ENCODE measurements at regions not wholly inside any gene's neighbourhood (a gene's known extent, or its start where the extent isn't known, plus 50 kb on each side); places are given as distances from the start of the nearest gene placed in this dataset.

GRCh38 chr15:87733977-87734376 is 522.6 kb downstream of the NTRK3 start:
- TF ChIP-seq RAD21 (IDR thresholded peaks at IDR 0.05; ENCODE audit: low read length): no peak
- TF ChIP-seq RFX5 (IDR thresholded peaks at IDR 0.05; ENCODE audit: low read depth, low read length): no peak
- TF ChIP-seq CTCF (conservative IDR thresholded peaks at IDR 0.05; ENCODE audit: low read depth, low read length): no peak
- no peak for TF ChIP-seq MAZ (IDR thresholded peaks at IDR 0.05; ENCODE audit: borderline replicate concordance, low read depth, low read length)
- no peak for TF ChIP-seq MAFK (IDR thresholded peaks at IDR 0.05; ENCODE audit: low read depth, low read length)
- no peak for TF ChIP-seq FOS (IDR thresholded peaks at IDR 0.05; ENCODE audit: low read depth, low read length)
- no peak for TF ChIP-seq CEBPB (IDR thresholded peaks at IDR 0.05; ENCODE audit: low read depth, low read length)
